Astrocyte (in vitro differentiated cells and primary cell): ENCODE measurements at regions not wholly inside any gene's neighbourhood (a gene's known extent, or its start where the extent isn't known, plus 50 kb on each side); places are given as distances from the start of the nearest gene placed in this dataset.

ENCODE experiments used
- DNase-seq: peaks from one replicate; pipeline ENCODE4 v3.0.0-alpha.2; 2010; ENCODE audit warnings: low read depth
- FAIRE-seq: peaks from 2 replicates; lab custom pipeline; 2011; peaks lifted over from hg19 to GRCh38; lab: Jason Lieb, UNC
- H2AFZ ChIP-seq: 2 replicates; pipeline ENCODE4 v1.6.0; 2012; ENCODE audit warnings: low read depth, low read length, inconsistent platforms
- H3K27ac ChIP-seq: 2 replicates; pipeline ENCODE4 v1.5.1; 2011; ENCODE audit warnings: low read depth, low read length, inconsistent platforms
- H3K27me3 ChIP-seq: 2 replicates; pipeline ENCODE4 v1.6.0; 2011; ENCODE audit warnings: low read length, inconsistent platforms; ENCODE audit not compliant: insufficient read depth
- H3K36me3 ChIP-seq: 2 replicates; pipeline ENCODE4 v1.5.1; 2011; ENCODE audit warnings: low read length, inconsistent platforms; ENCODE audit not compliant: insufficient read depth
- H3K4me1 ChIP-seq: 2 replicates; pipeline ENCODE4 v1.5.1; 2011; ENCODE audit warnings: low read length, inconsistent platforms; ENCODE audit not compliant: insufficient read depth
- H3K4me2 ChIP-seq: 2 replicates; pipeline ENCODE4 v1.6.0; 2012; ENCODE audit warnings: low read length, inconsistent platforms
- H3K4me3 ChIP-seq: 2 replicates; pipeline ENCODE4 v1.5.1; 2011; ENCODE audit warnings: low read depth, mild to moderate bottlenecking, low read length, inconsistent platforms; ENCODE audit not compliant: insufficient read depth
- H3K79me2 ChIP-seq: 2 replicates; pipeline ENCODE4 v1.6.0; 2012; ENCODE audit warnings: mild to moderate bottlenecking, low read length, inconsistent platforms; ENCODE audit not compliant: insufficient read depth
- H3K9ac ChIP-seq: 2 replicates; pipeline ENCODE4 v1.6.0; 2012; ENCODE audit warnings: mild to moderate bottlenecking, low read length, inconsistent platforms
- H3K9me3 ChIP-seq: 2 replicates; pipeline ENCODE4 v1.5.1; 2012; ENCODE audit warnings: low read depth, mild to moderate bottlenecking, low read length, inconsistent platforms; ENCODE audit not compliant: insufficient read depth
- H4K20me1 ChIP-seq: 2 replicates; pipeline ENCODE4 v1.6.0; 2012; ENCODE audit warnings: low read length, inconsistent platforms; ENCODE audit not compliant: insufficient read depth
- H3K27ac Mint-ChIP-seq: one replicate; pipeline ENCODE4 v1.8.0; 2021; ENCODE audit warnings: mild to moderate bottlenecking, mixed read lengths; ENCODE audit not compliant: unreplicated experiment
- H3K27me3 Mint-ChIP-seq: one replicate; pipeline ENCODE4 v1.8.0; 2021; ENCODE audit warnings: low read depth, mixed read lengths; ENCODE audit not compliant: unreplicated experiment
- H3K36me3 Mint-ChIP-seq: one replicate; pipeline ENCODE4 v1.8.0; 2021; ENCODE audit warnings: low read depth, mixed read lengths; ENCODE audit not compliant: unreplicated experiment
- H3K4me1 Mint-ChIP-seq: one replicate; pipeline ENCODE4 v1.8.0; 2021; ENCODE audit warnings: low read depth, mixed read lengths; ENCODE audit not compliant: unreplicated experiment
- H3K4me3 Mint-ChIP-seq: one replicate; pipeline ENCODE4 v1.8.0; 2021; ENCODE audit warnings: mild to moderate bottlenecking, moderate library complexity, mixed read lengths; ENCODE audit not compliant: unreplicated experiment
- H3K9me3 Mint-ChIP-seq: one replicate; pipeline ENCODE4 v1.8.0; 2021; ENCODE audit warnings: mild to moderate bottlenecking, mixed read lengths; ENCODE audit not compliant: unreplicated experiment
- EZH2 ChIP-seq: IDR thresholded peaks from 2 replicates; pipeline ENCODE4 v1.6.1; 2012; ENCODE audit warnings: mild to moderate bottlenecking, low read length, inconsistent platforms; ENCODE audit not compliant: insufficient read depth
- TF ChIP-seq, protein P1 (sequence below): IDR thresholded peaks from 2 replicates; pipeline ENCODE4 v1.5.1; 2011; ENCODE audit warnings: low read depth, mild to moderate bottlenecking, inconsistent platforms, low read length, moderate library complexity; ENCODE audit not compliant: insufficient read depth

DNA sequence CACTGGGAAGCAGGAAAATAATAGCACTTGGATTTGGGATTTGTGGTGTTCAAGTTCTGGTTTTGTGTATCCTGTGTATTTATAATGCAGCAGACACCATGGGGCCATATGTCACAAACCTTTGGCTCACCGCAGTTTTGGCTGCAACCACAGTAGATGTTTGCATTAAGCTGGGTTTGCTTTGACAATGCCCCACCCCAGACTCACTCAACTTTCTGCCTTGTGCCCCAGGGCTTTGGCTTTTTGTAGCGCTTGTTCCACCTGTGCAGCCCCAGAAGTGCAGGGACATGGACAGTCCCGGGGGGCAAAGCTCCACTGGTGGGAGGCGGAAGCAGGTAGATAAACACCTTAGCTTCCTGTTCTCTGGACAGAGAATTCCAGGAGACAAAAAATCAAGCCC, 446.9 kb downstream of the MED13L start:
- Mint-ChIP-seq H3K36me3 (no peaks in the 10 kb centered on the region), H3K9me3 (peaks cover 5% of the 10 kb centered on the region), H3K4me3 (no peak overlapping the region), H3K27me3 (peaks cover 7% of the 10 kb centered on the region), H3K4me1 (no peaks in the 10 kb centered on the region), H3K27ac (no peak overlapping the region)
- FAIRE-seq (no peak), DNase-seq (no peak)
- H3K27ac ChIP-seq: no peak overlapping the region
- H3K27me3 ChIP-seq: no peaks in the 10 kb centered on the region
- no peaks in the 10 kb centered on the region for H3K4me1 ChIP-seq
- no peaks in the 10 kb centered on the region for H4K20me1 ChIP-seq
- no peaks in the 10 kb centered on the region for H3K9me3 ChIP-seq
- no peaks in the 10 kb centered on the region for H3K36me3 ChIP-seq
- H3K79me2 ChIP-seq: no peaks in the 10 kb centered on the region
- no peak overlapping the region for H3K4me2 ChIP-seq
- TF ChIP-seq, protein P1, sequence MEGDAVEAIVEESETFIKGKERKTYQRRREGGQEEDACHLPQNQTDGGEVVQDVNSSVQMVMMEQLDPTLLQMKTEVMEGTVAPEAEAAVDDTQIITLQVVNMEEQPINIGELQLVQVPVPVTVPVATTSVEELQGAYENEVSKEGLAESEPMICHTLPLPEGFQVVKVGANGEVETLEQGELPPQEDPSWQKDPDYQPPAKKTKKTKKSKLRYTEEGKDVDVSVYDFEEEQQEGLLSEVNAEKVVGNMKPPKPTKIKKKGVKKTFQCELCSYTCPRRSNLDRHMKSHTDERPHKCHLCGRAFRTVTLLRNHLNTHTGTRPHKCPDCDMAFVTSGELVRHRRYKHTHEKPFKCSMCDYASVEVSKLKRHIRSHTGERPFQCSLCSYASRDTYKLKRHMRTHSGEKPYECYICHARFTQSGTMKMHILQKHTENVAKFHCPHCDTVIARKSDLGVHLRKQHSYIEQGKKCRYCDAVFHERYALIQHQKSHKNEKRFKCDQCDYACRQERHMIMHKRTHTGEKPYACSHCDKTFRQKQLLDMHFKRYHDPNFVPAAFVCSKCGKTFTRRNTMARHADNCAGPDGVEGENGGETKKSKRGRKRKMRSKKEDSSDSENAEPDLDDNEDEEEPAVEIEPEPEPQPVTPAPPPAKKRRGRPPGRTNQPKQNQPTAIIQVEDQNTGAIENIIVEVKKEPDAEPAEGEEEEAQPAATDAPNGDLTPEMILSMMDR: no peak
- TF ChIP-seq EZH2: no peak
- no peak overlapping the region for H2AFZ ChIP-seq
- no peak overlapping the region for H3K4me3 ChIP-seq
- H3K9ac ChIP-seq: no peak overlapping the region

DNA sequence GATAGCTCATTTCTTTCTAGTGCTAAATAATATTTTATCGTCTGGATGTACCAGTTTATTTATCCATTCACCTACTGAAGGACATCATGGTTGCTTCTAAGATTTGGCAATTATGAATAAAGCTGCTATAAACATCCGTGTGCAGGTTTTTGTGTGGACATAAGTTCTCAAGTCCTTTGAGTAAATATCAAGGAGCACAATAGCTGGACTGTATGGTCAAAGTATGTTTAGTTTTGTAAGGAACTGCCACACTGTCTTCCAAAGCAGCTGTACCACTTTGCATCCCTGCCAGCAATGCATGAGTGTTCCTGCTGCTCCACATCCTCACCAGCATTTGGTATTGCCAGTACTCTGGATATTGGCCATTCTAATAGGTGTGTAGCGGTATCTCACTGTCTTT, 447.4 kb downstream of the MED13L start:
- DNase-seq (no peak), FAIRE-seq (no peak)
- Mint-ChIP-seq H3K4me1 (no peaks in the 10 kb centered on the region), H3K27me3 (peaks cover 7% of the 10 kb centered on the region), H3K36me3 (no peaks in the 10 kb centered on the region), H3K27ac (no peak overlapping the region), H3K9me3 (peaks cover 5% of the 10 kb centered on the region), H3K4me3 (no peak overlapping the region)
- Histone ChIP-seq H3K4me1 (no peaks in the 10 kb centered on the region), H3K79me2 (no peaks in the 10 kb centered on the region), H3K36me3 (no peaks in the 10 kb centered on the region), H4K20me1 (no peaks in the 10 kb centered on the region), H3K27ac (no peak overlapping the region), H3K9ac (no peak overlapping the region), H3K9me3 (peaks cover under 1% of the 10 kb centered on the region), H3K4me3 (no peak overlapping the region), H3K4me2 (no peak overlapping the region), H3K27me3 (no peaks in the 10 kb centered on the region), H2AFZ (no peak overlapping the region)
- TF ChIP-seq, protein P1: no peak
- no peak for TF ChIP-seq EZH2

DNA sequence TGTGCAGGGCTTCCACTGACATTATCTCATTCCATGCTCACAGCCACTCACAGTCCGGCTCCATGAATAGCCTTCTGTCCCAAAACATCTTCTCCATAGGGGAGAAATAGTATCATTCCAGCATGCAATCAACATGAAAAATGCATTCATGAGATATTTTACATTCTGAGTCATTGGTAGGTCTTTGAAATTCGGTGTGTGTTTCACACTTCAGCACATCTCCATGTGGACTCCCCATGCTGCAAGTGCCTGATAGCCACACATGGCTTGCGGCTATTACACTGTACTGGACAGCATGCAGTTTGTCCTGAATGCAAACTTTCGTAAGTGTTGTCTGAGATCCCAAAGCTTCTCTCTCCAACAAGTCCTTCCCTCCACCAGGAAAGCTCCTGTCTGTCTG, 449.3 kb downstream of the MED13L start:
- H3K4me1 Mint-ChIP-seq: no peaks in the 10 kb centered on the region
- H3K4me3 Mint-ChIP-seq: no peak overlapping the region
- peaks cover 6% of the 10 kb centered on the region for H3K9me3 Mint-ChIP-seq
- H3K36me3 Mint-ChIP-seq: no peaks in the 10 kb centered on the region
- Histone ChIP-seq H3K9me3 (peaks cover 4% of the 10 kb centered on the region), H3K4me2 (no peak overlapping the region), H3K36me3 (no peaks in the 10 kb centered on the region), H2AFZ (no peak overlapping the region), H3K9ac (no peak overlapping the region), H3K79me2 (no peaks in the 10 kb centered on the region), H3K4me1 (no peaks in the 10 kb centered on the region), H3K4me3 (no peak overlapping the region), H4K20me1 (no peaks in the 10 kb centered on the region), H3K27ac (no peak overlapping the region), H3K27me3 (no peaks in the 10 kb centered on the region)
- peaks cover 7% of the 10 kb centered on the region for H3K27me3 Mint-ChIP-seq
- H3K27ac Mint-ChIP-seq: no peak overlapping the region
- FAIRE-seq: no peak
- TF ChIP-seq, protein P1: no peak
- TF ChIP-seq EZH2: no peak
- DNase-seq: no peak
